ENCODE measurements at regions not wholly inside any gene's neighbourhood (a gene's known extent, or its start where the extent isn't known, plus 50 kb on each side); places are given as distances from the start of the nearest gene placed in this dataset.

GRCh38 chr1:87942165-87942564 is 613.5 kb downstream of the LMO4 start:
- TF ChIP-seq POLR2A (IDR thresholded peaks at IDR 0.05; ENCODE audit: low read depth, low read length) = no peak
- TF ChIP-seq POLR2AphosphoS5 (IDR thresholded peaks at IDR 0.05; ENCODE audit: low read depth, low read length) = no peak
